A673 (cell line): ENCODE measurements at regions not wholly inside any gene's neighbourhood (a gene's known extent, or its start where the extent isn't known, plus 50 kb on each side); places are given as distances from the start of the nearest gene placed in this dataset.

Experiments used
- BruUV-seq: library from RNA; stranded (reverse); fragments of 400-500 nt; replicated peaks from 2 replicates; lab custom pipeline; 2021; lab: Mats Ljungman, UMichigan
- CTCF ChIA-PET: fragments of 300-600 bp; sonication (Branson Sonifier 250); formaldehyde crosslinking; loops from one replicate; lab custom pipeline; 2022; ENCODE audit warnings: antibody characterized with exemption; lab: Charles Lee
- POLR2A ChIA-PET: fragments of 300-600 bp; sonication (Branson Sonifier 250); formaldehyde crosslinking; loops from one replicate; lab custom pipeline; 2022; ENCODE audit warnings: antibody characterized with exemption; ENCODE audit not compliant: low non-redundant PET; lab: Charles Lee
- DNase-seq: peaks from one replicate; pipeline ENCODE4 v3.0.0-alpha.2; 2015; ENCODE audit warnings: low spot score
- H3K27ac ChIP-seq: fragments of 200-600 bp; sonication (generic); 2 replicates; pipeline ENCODE4 v1.5.1; 2016; ENCODE audit warnings: mixed run types, low read depth, mild to moderate bottlenecking, mixed read lengths, antibody characterized with exemption, low read length; ENCODE audit not compliant: poor library complexity, severe bottlenecking
- H3K27me3 ChIP-seq: fragments of 200-600 bp; sonication (generic); replicated peaks from 2 replicates; pipeline ENCODE4 v1.6.1; 2017; ENCODE audit warnings: mixed run types, low read depth, mild to moderate bottlenecking, mixed read lengths, antibody characterized with exemption, low read length; ENCODE audit not compliant: insufficient read depth, poor library complexity
- H3K36me3 ChIP-seq: fragments of 200-600 bp; sonication (generic); 2 replicates; pipeline ENCODE4 v1.6.1; 2016; ENCODE audit warnings: mixed run types, mild to moderate bottlenecking, mixed read lengths, antibody characterized with exemption, low read length; ENCODE audit not compliant: insufficient read depth, poor library complexity, severe bottlenecking
- H3K4me1 ChIP-seq: fragments of 200-600 bp; sonication (generic); 2 replicates; pipeline ENCODE4 v1.6.1; 2017; ENCODE audit warnings: mixed run types, mild to moderate bottlenecking, mixed read lengths, antibody characterized with exemption, low read length; ENCODE audit not compliant: insufficient read depth, poor library complexity, severe bottlenecking
- H3K4me3 ChIP-seq: fragments of 200-600 bp; sonication (generic); 2 replicates; pipeline ENCODE4 v1.5.1; 2016; ENCODE audit warnings: low read depth, mixed run types, mild to moderate bottlenecking, mixed read lengths, low read length; ENCODE audit not compliant: poor library complexity, severe bottlenecking
- H3K9me3 ChIP-seq: fragments of 200-600 bp; sonication (generic); 2 replicates; pipeline ENCODE4 v1.6.1; 2016; ENCODE audit warnings: mixed run types, low read depth, mild to moderate bottlenecking, mixed read lengths, antibody characterized with exemption, low read length; ENCODE audit not compliant: poor library complexity, severe bottlenecking
- CTCF ChIP-seq: fragments of 300-800, 200-600 bp; sonication (generic); conservative IDR thresholded peaks from 2 replicates; pipeline ENCODE4 v1.5.1; 2017; ENCODE audit warnings: low read depth, mild to moderate bottlenecking, antibody characterized with exemption, low read length, moderate library complexity, mixed read lengths
- EZH2 ChIP-seq: fragments of 200-600 bp; sonication (generic); IDR thresholded peaks from 2 replicates; pipeline ENCODE4 v1.6.1; 2017; ENCODE audit warnings: borderline replicate concordance, low read depth, mild to moderate bottlenecking, mixed read lengths, antibody characterized with exemption, low read length; ENCODE audit not compliant: poor library complexity, severe bottlenecking
- intact Hi-C: fragments of 100-400 bp; cut with micrococcal nuclease; formaldehyde crosslinking; loops from one replicate; pipeline ENCODE4 v1.10.0; 2022; ENCODE audit not compliant: unreplicated experiment

GRCh38 chr2:12543978-12544558, 172.7 kb upstream of the TRIB2 start:
- CTCF ChIA-PET: no interaction called here
- no peak for DNase-seq

GRCh38 chr2:12547566-12548170, 169.1 kb upstream of the TRIB2 start:
- Histone ChIP-seq H3K36me3 (no peaks in the 10 kb centered on the region), H3K9me3 (no peaks in the 10 kb centered on the region), H3K27me3 (no peaks in the 10 kb centered on the region), H3K4me3 (no peak overlapping the region), H3K4me1 (peaks cover 5% of the 10 kb centered on the region), H3K27ac (no peak overlapping the region)
- POLR2A ChIA-PET: no interaction called here
- CTCF ChIA-PET: interaction anchor here (0.7 to 0.8 kb wide), 2 partner anchors 11 to 13 kb away, joined by 3 read pairs; no protein-coding TSS in a partner anchor
- intact Hi-C loops: no loop called here
- DNase-seq: no peak
- no peak for TF ChIP-seq EZH2
- TF ChIP-seq CTCF: 0 out of 2 replicates have a peak, but pooled peaks have one; percentile 28
- BruUV-seq: no TSS peak

More at GRCh38 chr2:12543978-12544558, 172.7 kb upstream of the TRIB2 start:
- Histone ChIP-seq H3K4me3 (no peak overlapping the region), H3K36me3 (no peaks in the 10 kb centered on the region), H3K27me3 (no peaks in the 10 kb centered on the region), H3K9me3 (no peaks in the 10 kb centered on the region), H3K27ac (no peak overlapping the region), H3K4me1 (peaks cover 2% of the 10 kb centered on the region)
- POLR2A ChIA-PET: no interaction called here
- TF ChIP-seq EZH2 (no peak), CTCF (no peak)
- intact Hi-C loops: no loop called here
- BruUV-seq: no TSS peak

- intact Hi-C loops: no loop called here
- no TSS peak for BruUV-seq
- no peaks in the 10 kb centered on the region for H3K27me3 ChIP-seq
- TF ChIP-seq CTCF (no peak), EZH2 (no peak)
- H3K36me3 ChIP-seq: no peaks in the 10 kb centered on the region
- POLR2A ChIA-PET: no interaction called here
- no peak overlapping the region for H3K27ac ChIP-seq
- CTCF ChIA-PET: interaction anchor here (0.7 kb wide), 1 partner anchor 14 kb away, joined by 3 read pairs; no protein-coding TSS in a partner anchor
- no peaks in the 10 kb centered on the region for H3K9me3 ChIP-seq
- DNase-seq: no peak
- no peak overlapping the region for H3K4me3 ChIP-seq
- peaks cover 9% of the 10 kb centered on the region for H3K4me1 ChIP-seq
These were observed 167.8 kb upstream of the TRIB2 start for GRCh38 chr2:12548906-12549305.
